ENCODE measurements at regions not wholly inside any gene's neighbourhood (a gene's known extent, or its start where the extent isn't known, plus 50 kb on each side); places are given as distances from the start of the nearest gene placed in this dataset.

GRCh38 chr6:74607468-74607867 is 598.4 kb downstream of the COL12A1 start:
- TF ChIP-seq EZH2 (IDR thresholded peaks at IDR 0.05; ENCODE audit: insufficient read depth, low read length) (no peak), CTCF (IDR thresholded peaks at IDR 0.05; ENCODE audit: insufficient read depth, low read depth, low read length) (no peak)

Data from astrocyte (in vitro differentiated cells and primary cell).